HG03571 (cell line): ENCODE measurements at regions not wholly inside any gene's neighbourhood (a gene's known extent, or its start where the extent isn't known, plus 50 kb on each side); places are given as distances from the start of the nearest gene placed in this dataset.

Source experiments
- ATAC-seq: cut with Tn5 transposase; IDR thresholded peaks from one replicate; pipeline ENCODE4 v1.9.1; 2021; ENCODE audit not compliant: unreplicated experiment

- no peak for ATAC-seq
Observed at GRCh38 chr2:67462738-67463496, 65.8 kb downstream of the ETAA1 start.

- no peak for ATAC-seq
Observed at GRCh38 chr2:67463810-67464209, 66.7 kb downstream of the ETAA1 start.

- ATAC-seq = no peak
Observed at GRCh38 chr2:67465623-67466022, 68.5 kb downstream of the ETAA1 start.

- ATAC-seq = no peak
Observed at GRCh38 chr2:67466734-67467133, 69.6 kb downstream of the ETAA1 start.

- no peak for ATAC-seq
Observed at GRCh38 chr2:67471681-67472080, 74.5 kb downstream of the ETAA1 start.

GRCh38 chr2:67476809-67477790, 80.0 kb downstream of the ETAA1 start:
- no peak for ATAC-seq

- ATAC-seq = no peak
Observed at GRCh38 chr2:67479261-67479660, 82.1 kb downstream of the ETAA1 start.

GRCh38 chr2:67485431-67485830, 88.3 kb downstream of the ETAA1 start:
- ATAC-seq = no peak

GRCh38 chr2:67486041-67486796, 89.1 kb downstream of the ETAA1 start:
- ATAC-seq = no peak

- no peak for ATAC-seq
Observed at GRCh38 chr2:67487993-67488392, 90.9 kb downstream of the ETAA1 start.

- no peak for ATAC-seq
Observed at GRCh38 chr2:67489396-67489795, 92.3 kb downstream of the ETAA1 start.

GRCh38 chr2:67498931-67499330, 101.8 kb downstream of the ETAA1 start:
- ATAC-seq = no peak

GRCh38 chr2:67499989-67500388, 102.9 kb downstream of the ETAA1 start:
- ATAC-seq = no peak

- no peak for ATAC-seq
Observed at GRCh38 chr2:67500541-67500940, 103.4 kb downstream of the ETAA1 start.

- ATAC-seq = no peak
Observed at GRCh38 chr2:67502346-67503065, 105.4 kb downstream of the ETAA1 start.

- ATAC-seq = no peak
Observed at GRCh38 chr2:67503066-67503795, 106.1 kb downstream of the ETAA1 start.

- no peak for ATAC-seq
Observed at GRCh38 chr2:67510745-67511144, 113.6 kb downstream of the ETAA1 start.

- ATAC-seq = no peak
Observed at GRCh38 chr2:67514515-67514914, 117.4 kb downstream of the ETAA1 start.

GRCh38 chr2:67515056-67515455, 117.9 kb downstream of the ETAA1 start:
- no peak for ATAC-seq

GRCh38 chr2:67515538-67515937, 118.4 kb downstream of the ETAA1 start:
- ATAC-seq = no peak
